GM08714 (cell line): ENCODE measurements at regions not wholly inside any gene's neighbourhood (a gene's known extent, or its start where the extent isn't known, plus 50 kb on each side); places are given as distances from the start of the nearest gene placed in this dataset.

ENCODE experiments used
- H3K4me3 ChIP-seq: fragments of 200-500 bp; sonication (Bioruptor generic); 2 replicates; pipeline ENCODE4 v1.5.1; 2014; ENCODE audit warnings: mild to moderate bottlenecking, low read length, inconsistent platforms
- ZNF274 ChIP-seq: IDR thresholded peaks from 2 replicates; pipeline ENCODE4 v1.6.1; 2012; ENCODE audit warnings: mild to moderate bottlenecking, low read depth, low read length

GRCh38 chr5:133756756-133757155 is 144.4 kb upstream of the FSTL4 start:
- TF ChIP-seq ZNF274 = no peak
- H3K4me3 ChIP-seq = no peak overlapping the region

GRCh38 chr5:133756036-133756435 is 143.7 kb upstream of the FSTL4 start:
- no peak for TF ChIP-seq ZNF274
- no peak overlapping the region for H3K4me3 ChIP-seq

DNA sequence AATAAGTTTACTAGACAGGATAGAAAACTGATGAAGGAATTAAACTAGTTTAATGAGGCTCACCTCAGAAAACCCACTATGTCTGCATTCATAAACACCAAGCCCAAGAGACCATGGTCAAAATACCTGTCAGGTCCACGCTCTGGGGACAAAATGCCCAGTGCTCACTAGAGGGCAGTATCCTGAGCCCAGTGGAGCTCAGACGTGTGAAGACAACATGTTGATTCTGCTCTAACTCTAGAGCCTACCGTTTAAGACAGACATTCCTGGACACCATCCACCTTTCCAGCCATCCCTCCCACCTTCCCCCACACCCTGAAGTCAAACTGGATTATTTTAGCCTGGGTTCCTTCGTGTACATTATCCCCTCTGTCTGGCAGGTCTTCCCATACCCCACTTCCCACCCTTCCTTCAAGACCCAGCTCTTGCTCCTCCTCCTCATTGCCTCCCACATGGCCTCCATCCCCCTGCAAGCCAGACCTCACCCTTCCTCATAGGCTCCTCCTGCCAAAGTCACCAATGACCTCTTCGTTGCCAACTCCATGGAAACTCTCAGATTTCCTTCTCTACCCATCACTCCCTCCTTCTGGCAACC is 142.3 kb upstream of the FSTL4 start:
- TF ChIP-seq ZNF274 = no peak
- H3K4me3 ChIP-seq = no peak overlapping the region

DNA sequence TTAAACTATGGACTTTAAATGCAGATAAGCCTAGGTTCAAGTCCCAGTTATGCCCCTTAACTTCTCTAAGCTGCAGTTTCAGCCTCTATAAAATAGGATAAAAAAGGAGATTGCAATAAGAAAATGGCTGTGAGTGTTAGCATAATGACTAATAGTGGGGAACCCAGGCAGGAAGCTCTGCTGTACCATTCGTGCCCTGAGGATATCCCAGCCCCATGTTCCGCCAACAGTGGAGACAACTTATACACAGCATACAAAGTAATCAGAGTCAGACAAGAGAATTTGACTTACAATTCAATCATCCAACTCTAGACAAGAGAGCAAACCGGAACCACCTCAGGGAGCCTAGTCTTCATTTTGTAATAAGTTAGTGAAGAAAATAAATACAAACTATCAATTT is 141.5 kb upstream of the FSTL4 start:
- no peak overlapping the region for H3K4me3 ChIP-seq
- TF ChIP-seq ZNF274 = no peak

DNA sequence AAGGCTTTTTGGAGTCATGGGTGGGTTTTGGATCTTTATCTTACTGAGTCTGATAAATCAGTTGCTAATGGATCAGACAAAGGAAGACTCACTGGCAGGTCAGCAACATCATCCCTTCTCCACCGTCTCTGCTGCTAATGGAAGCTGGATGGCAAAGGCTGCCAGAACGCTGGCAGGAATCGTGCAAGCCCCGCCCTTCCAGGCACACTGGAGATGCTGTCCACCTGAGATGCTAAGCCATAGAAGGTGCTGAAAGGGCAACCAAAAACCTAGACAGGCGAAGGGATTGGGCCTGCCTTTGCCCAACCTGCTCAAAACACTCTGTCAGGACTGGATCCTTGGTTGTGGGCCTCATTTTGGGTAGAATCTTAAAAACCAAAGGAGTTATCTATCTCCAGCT is 139.5 kb upstream of the FSTL4 start:
- TF ChIP-seq ZNF274 = no peak
- no peak overlapping the region for H3K4me3 ChIP-seq

DNA sequence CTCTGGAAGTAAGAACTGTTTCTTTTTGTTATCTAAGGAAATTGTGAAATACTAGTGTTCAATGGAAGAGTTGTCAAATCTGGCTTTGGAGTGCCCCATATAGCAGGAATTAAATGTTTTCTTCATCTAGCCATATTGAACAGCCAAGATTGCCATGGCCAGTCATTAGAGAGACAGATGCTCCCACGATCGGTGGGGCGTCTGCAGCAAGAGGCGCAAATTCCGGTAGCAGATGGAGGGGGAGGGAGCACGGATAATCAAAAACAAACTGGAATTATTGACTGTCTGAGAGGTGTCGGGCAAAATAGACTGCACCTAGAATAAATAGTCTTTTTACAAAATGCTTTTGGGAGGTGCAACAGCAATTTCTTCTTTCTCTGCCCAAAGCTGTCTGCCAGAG is 139.1 kb upstream of the FSTL4 start:
- TF ChIP-seq ZNF274 = no peak

DNA sequence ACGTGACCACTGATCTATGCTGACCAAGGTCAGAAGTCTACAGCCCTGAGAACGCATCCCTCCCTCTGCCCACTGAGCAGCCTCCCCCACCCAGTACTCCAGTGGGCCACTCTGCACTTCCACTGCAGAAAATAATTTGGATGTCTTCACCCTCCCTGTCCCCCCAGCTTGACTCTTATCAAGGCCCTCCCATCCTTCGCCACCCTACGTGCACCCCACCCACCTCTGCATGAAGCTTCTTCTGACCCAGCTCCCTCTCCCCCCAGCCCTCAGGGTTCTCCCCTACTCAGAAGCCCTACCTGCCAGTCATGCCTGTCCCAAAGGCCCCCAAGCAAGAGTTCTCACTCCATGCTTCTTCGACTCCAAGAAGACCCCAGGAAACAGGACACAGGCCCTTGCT is 138.5 kb upstream of the FSTL4 start:
- H3K4me3 ChIP-seq = no peak overlapping the region
- no peak for TF ChIP-seq ZNF274

More for the DNA sequence above, 139.1 kb upstream of the FSTL4 start:
- no peak overlapping the region for H3K4me3 ChIP-seq

- TF ChIP-seq ZNF274 = no peak
- H3K4me3 ChIP-seq = no peak overlapping the region
Measured at GRCh38 chr5:133750356-133750755, 138.0 kb upstream of the FSTL4 start.

GRCh38 chr5:133749331-133749985 is 137.1 kb upstream of the FSTL4 start:
- TF ChIP-seq ZNF274 = no peak
- no peak overlapping the region for H3K4me3 ChIP-seq

DNA sequence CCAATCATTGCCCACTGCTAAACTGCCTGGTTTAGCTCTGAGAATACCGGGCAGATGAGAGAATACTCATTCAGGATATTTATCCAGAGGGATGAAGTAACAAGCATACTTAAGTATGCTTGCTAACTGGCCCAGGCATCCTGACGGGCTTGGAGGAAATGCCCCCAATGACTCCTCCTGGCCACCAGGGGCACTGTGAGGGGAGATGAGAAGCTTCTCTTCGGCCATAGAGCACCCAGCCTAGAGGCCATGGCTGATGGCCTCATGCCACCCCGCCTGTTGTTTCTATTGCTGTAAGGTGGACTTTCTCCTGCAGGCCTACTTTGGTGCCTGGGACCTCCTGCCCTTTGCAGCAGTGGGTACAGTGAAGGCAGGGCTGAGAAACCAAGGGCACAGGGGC is 134.5 kb upstream of the FSTL4 start:
- no peak overlapping the region for H3K4me3 ChIP-seq
- TF ChIP-seq ZNF274 = no peak

DNA sequence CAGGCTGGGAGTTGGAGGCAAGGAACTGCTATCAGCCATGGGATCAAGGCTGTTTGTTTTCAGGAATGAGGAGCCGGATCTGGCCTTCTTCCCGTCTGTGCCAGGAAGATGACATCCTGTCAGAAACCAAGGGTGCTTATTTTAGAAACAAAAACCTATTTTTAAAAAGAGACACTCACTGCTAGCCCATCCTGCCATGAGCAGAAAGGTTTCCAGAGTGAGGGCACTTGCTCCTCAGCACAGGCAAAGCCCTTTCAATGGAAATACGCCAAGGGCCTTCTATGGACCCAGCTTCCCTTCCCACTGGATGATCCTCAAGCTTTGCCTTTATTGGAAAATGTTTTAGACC is 132.6 kb upstream of the FSTL4 start:
- no peak overlapping the region for H3K4me3 ChIP-seq
- no peak for TF ChIP-seq ZNF274

DNA sequence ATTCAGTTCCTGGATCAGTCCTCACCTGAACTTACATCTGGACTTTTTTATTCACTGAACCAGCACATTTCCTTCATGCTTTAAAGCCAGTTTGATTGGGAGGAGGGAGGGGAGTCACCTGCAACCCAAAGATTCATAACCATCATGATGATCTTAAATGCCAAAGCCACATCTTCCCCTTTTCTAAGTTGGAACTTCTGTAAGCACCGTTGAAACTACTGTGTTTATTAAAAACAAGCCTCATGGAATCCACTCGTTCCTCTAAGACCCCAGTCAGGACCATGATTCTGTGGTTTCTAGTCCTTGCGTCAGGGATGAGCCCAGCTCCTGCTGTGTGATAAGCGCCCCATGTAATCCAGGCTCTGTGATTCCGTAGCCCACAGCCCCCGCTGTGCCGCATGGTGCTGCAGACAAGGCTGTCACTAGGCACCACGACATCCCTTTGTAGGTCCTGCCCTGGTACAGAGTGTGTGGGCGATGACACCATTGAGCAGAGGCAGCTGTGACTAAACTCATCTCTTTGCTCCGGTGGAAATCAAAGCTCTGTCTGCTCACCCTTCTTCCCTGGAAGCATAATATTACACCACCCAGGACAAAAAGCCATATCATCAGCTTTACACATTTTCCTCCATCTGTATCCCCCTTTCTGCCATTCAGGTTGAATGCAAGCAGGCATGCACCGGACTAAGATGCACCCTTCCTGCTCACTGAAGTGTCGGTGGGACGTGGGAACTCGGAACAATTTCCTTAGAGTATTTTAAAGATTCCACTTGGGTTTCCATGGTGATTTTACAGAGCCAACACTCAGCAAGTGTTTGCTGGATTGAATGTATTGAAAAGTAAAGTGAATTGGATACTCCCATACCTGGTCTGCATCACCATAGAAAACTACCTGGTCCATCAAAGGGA is 132.0 kb upstream of the FSTL4 start:
- no peak overlapping the region for H3K4me3 ChIP-seq
- no peak for TF ChIP-seq ZNF274

- no peak for TF ChIP-seq ZNF274
- no peak overlapping the region for H3K4me3 ChIP-seq
Measured at GRCh38 chr5:133742431-133742988, 130.2 kb upstream of the FSTL4 start.

- H3K4me3 ChIP-seq = no peak overlapping the region
- no peak for TF ChIP-seq ZNF274
Measured at GRCh38 chr5:133741818-133742355, 129.5 kb upstream of the FSTL4 start.
